Sigmoid colon (tissue), 6 donors: ENCODE measurements at regions not wholly inside any gene's neighbourhood (a gene's known extent, or its start where the extent isn't known, plus 50 kb on each side); places are given as distances from the start of the nearest gene placed in this dataset.

Experiments used
- DNase-seq: peaks from one replicate; pipeline ENCODE4 v3.0.0-alpha.2; 2019
- H3K27ac ChIP-seq, 4 donors: fragments of 200-600 bp; sonication (generic); one replicate each; pipeline ENCODE4 v1.5.1; 2016 to 2019; ENCODE audit warnings: mild to moderate bottlenecking in 1 of 4
- H3K27me3 ChIP-seq, 3 donors: fragments of 200-600 bp; sonication (generic); one replicate each; pipeline ENCODE4 v1.5.1; 2019; ENCODE audit warnings: mild to moderate bottlenecking in 1 of 3
- H3K36me3 ChIP-seq, 4 donors: fragments of 200-600 bp; sonication (generic); one replicate each; pipeline ENCODE4 v1.5.1; 2016 to 2019
- H3K4me1 ChIP-seq, 4 donors: fragments of 200-600 bp; sonication (generic); one replicate each; pipeline ENCODE4 v1.5.1; 2017 to 2019
- H3K4me3 ChIP-seq, 4 donors: fragments of 200-600 bp; sonication (generic); one replicate each; pipeline ENCODE4 v1.5.1; 2017 to 2019; ENCODE audit warnings: mild to moderate bottlenecking in 2 of 4, moderate library complexity in 1 of 4
- H3K9me3 ChIP-seq, 4 donors: fragments of 200-600 bp in 3 of 4; sonication (generic) in 3 of 4; one replicate each; pipeline versions ENCODE4 v1.5.1 to v1.6.1; 2013 to 2019
- EP300 ChIP-seq, 4 donors: sonication (generic); formaldehyde crosslinking; IDR thresholded peaks; one replicate each; pipeline ENCODE4 v1.6.1; 2017; ENCODE audit warnings: antibody characterized with exemption in 4 of 4
- POLR2A ChIP-seq, 2 donors: fragments of 450-650 bp; IDR thresholded peaks; one replicate each; pipeline ENCODE4 v1.6.1; 2016; ENCODE audit warnings: antibody characterized with exemption in 2 of 2, mild to moderate bottlenecking in 2 of 2, moderate library complexity in 2 of 2
- POLR2AphosphoS5 ChIP-seq, 4 donors: sonication (generic); formaldehyde crosslinking; IDR thresholded peaks; one replicate each; pipeline ENCODE4 v1.6.1; 2017; ENCODE audit warnings: antibody characterized with exemption in 4 of 4
- WGBS, 2 donors: extraction: QIAGEN DNeasy Blood & Tissue Kit; methylation state at CpG; one replicate each; pipeline ENCODE4 v1.1.7; 2013; 5-methylcytosine and 5-hydroxymethylcytosine counted together
- intact Hi-C: fragments of 100-400 bp; cut with DNase I; formaldehyde crosslinking; loops from one replicate; pipeline ENCODE4 v1.15.1; 2023
- TF ChIP-seq, protein P1 (sequence below), 4 experiments: fragments of 450-650 bp in 3 of 4; fragments of 200-600 bp in 1 of 4; IDR thresholded peaks; one replicate each; pipeline ENCODE4 v1.5.1; 2016 to 2019; ENCODE audit warnings: antibody characterized with exemption in 4 of 4, mild to moderate bottlenecking in 3 of 4, moderate library complexity in 2 of 4
- donor health status: healthy with polysubstance abuse.
- donor health status: healthy.

- Histone ChIP-seq H3K4me3 (no peak overlapping the region), H3K27me3 (peaks cover 0 to 41% (median 13%) of the 10 kb centered on the region in 3 donors)
Measured at GRCh38 chr1:4169991-4170390, 269.9 kb upstream of the C1orf174 start.

GRCh38 chr1:4170548-4171340 lies 270.7 kb upstream of the C1orf174 start:
- TF ChIP-seq, protein P1, sequence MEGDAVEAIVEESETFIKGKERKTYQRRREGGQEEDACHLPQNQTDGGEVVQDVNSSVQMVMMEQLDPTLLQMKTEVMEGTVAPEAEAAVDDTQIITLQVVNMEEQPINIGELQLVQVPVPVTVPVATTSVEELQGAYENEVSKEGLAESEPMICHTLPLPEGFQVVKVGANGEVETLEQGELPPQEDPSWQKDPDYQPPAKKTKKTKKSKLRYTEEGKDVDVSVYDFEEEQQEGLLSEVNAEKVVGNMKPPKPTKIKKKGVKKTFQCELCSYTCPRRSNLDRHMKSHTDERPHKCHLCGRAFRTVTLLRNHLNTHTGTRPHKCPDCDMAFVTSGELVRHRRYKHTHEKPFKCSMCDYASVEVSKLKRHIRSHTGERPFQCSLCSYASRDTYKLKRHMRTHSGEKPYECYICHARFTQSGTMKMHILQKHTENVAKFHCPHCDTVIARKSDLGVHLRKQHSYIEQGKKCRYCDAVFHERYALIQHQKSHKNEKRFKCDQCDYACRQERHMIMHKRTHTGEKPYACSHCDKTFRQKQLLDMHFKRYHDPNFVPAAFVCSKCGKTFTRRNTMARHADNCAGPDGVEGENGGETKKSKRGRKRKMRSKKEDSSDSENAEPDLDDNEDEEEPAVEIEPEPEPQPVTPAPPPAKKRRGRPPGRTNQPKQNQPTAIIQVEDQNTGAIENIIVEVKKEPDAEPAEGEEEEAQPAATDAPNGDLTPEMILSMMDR (IDR thresholded peaks at IDR 0.05) = no peak
- TF ChIP-seq POLR2A (IDR thresholded peaks at IDR 0.05) = no peak
- TF ChIP-seq POLR2AphosphoS5 (IDR thresholded peaks at IDR 0.05) = no peak
- TF ChIP-seq EP300 (IDR thresholded peaks at IDR 0.05) = no peak
- H3K9me3 ChIP-seq = no peaks in the 10 kb centered on the region
- 85 to 86% methylated on average over 25 of the region's 25 CpGs for WGBS, 2 donors
- no peak overlapping the region for H3K4me3 ChIP-seq
- DNase-seq = peak; percentile 40
- H3K27me3 ChIP-seq = peaks cover 0 to 35% (median 13%) of the 10 kb centered on the region in 3 donors
- intact Hi-C loops = no loop called here
- H3K36me3 ChIP-seq = no peaks in the 10 kb centered on the region
- H3K4me1 ChIP-seq = no peaks in the 10 kb centered on the region
- H3K27ac ChIP-seq = no peak overlapping the region

More at GRCh38 chr1:4169991-4170390, 269.9 kb upstream of the C1orf174 start:
- Histone ChIP-seq H3K4me1 (no peaks in the 10 kb centered on the region), H3K27ac (no peak overlapping the region), H3K36me3 (no peaks in the 10 kb centered on the region), H3K9me3 (no peaks in the 10 kb centered on the region)
- intact Hi-C loops = no loop called here
- no peak for TF ChIP-seq EP300 (IDR thresholded peaks at IDR 0.05)
- no peak for TF ChIP-seq POLR2AphosphoS5 (IDR thresholded peaks at IDR 0.05)
- TF ChIP-seq, protein P1 (IDR thresholded peaks at IDR 0.05) = no peak
- no peak for TF ChIP-seq POLR2A (IDR thresholded peaks at IDR 0.05)
- 75 to 85% methylated on average over 6 of the region's 6 CpGs for WGBS, 2 donors
- peak; percentile 38 for DNase-seq

- Histone ChIP-seq H3K27ac (no peak overlapping the region), H3K27me3 (peaks cover 0 to 25% (median 7%) of the 10 kb centered on the region in 3 donors), H3K4me3 (no peak overlapping the region), H3K9me3 (no peaks in the 10 kb centered on the region), H3K4me1 (no peaks in the 10 kb centered on the region), H3K36me3 (no peaks in the 10 kb centered on the region)
- TF ChIP-seq EP300 (IDR thresholded peaks at IDR 0.05) = no peak
- no peak for TF ChIP-seq POLR2A (IDR thresholded peaks at IDR 0.05)
- no peak for TF ChIP-seq POLR2AphosphoS5 (IDR thresholded peaks at IDR 0.05)
- TF ChIP-seq, protein P1 (IDR thresholded peaks at IDR 0.05) = no peak
- DNase-seq = peak; percentile 46
- WGBS, 2 donors = 51 to 56% methylated on average over 23 of the region's 23 CpGs
- intact Hi-C loops = no loop called here
Measured at GRCh38 chr1:4171480-4172450, 271.7 kb upstream of the C1orf174 start.

DNA sequence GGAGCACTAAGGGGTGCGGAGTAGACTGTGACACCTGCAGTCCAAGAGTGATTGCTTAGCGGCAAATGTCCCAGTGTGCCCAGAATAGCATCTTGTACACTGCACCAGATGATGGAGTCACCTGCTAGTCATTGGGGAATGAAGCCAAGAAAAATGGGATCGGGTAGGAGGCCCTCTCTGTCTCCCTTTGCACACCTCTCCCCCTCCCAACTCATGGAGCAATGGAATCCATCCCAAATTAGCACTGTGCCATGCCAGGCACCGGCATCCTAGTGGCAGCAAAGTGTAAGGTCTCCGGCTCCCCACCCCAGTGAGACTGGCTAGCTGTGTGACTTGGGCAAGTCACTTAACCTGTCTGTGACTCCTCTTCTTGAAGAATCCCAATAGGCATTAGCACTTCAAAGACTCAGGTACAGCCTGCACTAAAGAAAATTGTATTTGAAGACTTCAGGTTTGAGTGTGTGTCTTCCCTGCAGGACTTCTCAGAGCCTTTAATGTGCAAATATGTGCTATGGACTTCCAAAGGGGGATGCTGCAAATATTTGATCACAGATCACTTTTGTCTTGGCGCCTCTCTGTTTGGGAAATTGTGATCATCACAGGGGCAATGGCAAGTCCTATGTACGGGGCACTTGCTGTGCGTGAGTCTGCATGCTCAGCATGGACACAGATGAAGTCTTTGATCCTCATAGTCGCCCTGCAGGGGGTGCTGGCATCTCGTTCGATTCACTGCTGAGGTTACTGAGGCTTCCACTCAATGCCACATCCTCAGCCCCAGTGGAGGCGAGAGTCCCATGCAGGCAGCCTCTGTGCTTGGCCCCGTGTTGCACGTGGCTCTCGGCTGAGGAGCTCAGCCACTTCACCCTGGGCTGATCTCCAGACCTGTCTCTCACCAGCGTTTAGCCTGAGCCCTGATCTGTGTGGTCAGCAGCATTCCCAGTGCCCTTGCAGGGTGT lies 272.9 kb upstream of the C1orf174 start:
- H3K4me3 ChIP-seq = no peak overlapping the region
- H3K9me3 ChIP-seq = no peaks in the 10 kb centered on the region
- peak; percentile 36 for DNase-seq
- H3K27ac ChIP-seq = no peak overlapping the region
- H3K27me3 ChIP-seq = peaks cover 0 to 14% (median 0%) of the 10 kb centered on the region in 3 donors
- WGBS, 2 donors = 42 to 50% methylated on average over 16 of the region's 16 CpGs
- H3K4me1 ChIP-seq = no peaks in the 10 kb centered on the region
- H3K36me3 ChIP-seq = no peaks in the 10 kb centered on the region
- intact Hi-C loops = no loop called here
- TF ChIP-seq POLR2A (IDR thresholded peaks at IDR 0.05) (no peak), EP300 (IDR thresholded peaks at IDR 0.05) (no peak)
